GM23338 (cell line): ENCODE measurements at regions not wholly inside any gene's neighbourhood (a gene's known extent, or its start where the extent isn't known, plus 50 kb on each side); places are given as distances from the start of the nearest gene placed in this dataset.

Experiments
- JUNB ChIP-seq: IDR thresholded peaks from one replicate; pipeline ENCODE4 v1.6.1; 2016; ENCODE audit warnings: antibody characterized with exemption; ENCODE audit not compliant: unreplicated experiment
- NANOG ChIP-seq: IDR thresholded peaks from 2 replicates; pipeline ENCODE4 v1.6.1; 2016; ENCODE audit warnings: antibody characterized with exemption, borderline replicate concordance
- STAT1 ChIP-seq: IDR thresholded peaks from one replicate; pipeline ENCODE4 v1.6.1; 2016; ENCODE audit warnings: antibody characterized with exemption; ENCODE audit not compliant: unreplicated experiment
- TF ChIP-seq, protein P1 (sequence below): fragments of 250-450 bp; sonication (Bioruptor Pico); IDR thresholded peaks from 2 replicates; pipeline ENCODE4 v1.5.0; 2020; ENCODE audit warnings: mild to moderate bottlenecking, moderate library complexity
- TF ChIP-seq, protein P2 (sequence below): IDR thresholded peaks from one replicate; pipeline ENCODE4 v1.6.1; 2018; ENCODE audit warnings: antibody characterized with exemption; ENCODE audit not compliant: unreplicated experiment
- TF ChIP-seq, protein P3 (sequence below): IDR thresholded peaks from 2 replicates; pipeline ENCODE4 v1.6.1; 2016; ENCODE audit warnings: antibody characterized with exemption

DNA sequence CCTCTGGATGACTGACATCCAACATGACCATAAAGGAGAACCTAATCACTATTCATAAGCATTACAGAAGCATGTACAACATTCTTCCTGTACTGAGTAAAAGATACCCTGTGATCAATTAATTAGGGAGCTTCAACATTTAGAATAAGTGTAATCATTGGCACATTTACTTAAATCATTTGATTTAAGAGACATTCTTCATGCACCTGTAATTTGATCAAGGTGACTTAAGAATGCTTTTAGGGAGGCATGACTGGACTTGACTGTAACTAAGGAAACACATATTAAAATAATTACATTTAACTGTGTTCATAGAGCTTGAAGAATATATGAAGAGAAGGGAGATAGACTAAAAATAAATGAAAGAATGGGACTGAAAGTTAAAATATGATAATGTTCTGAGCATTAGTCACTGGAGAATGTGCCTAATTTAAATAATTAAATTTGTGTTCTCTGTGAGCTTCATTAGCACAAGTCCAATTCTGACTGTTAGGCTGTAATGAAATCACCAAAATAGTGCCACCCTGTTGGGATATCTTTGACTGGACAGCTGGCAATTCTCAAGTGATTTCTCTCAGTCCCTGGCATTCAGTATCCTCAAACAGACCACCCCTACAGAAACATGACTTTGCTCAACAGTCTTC lies 295.5 kb upstream of the ADGRB3 start (continued):
- TF ChIP-seq, protein P1, sequence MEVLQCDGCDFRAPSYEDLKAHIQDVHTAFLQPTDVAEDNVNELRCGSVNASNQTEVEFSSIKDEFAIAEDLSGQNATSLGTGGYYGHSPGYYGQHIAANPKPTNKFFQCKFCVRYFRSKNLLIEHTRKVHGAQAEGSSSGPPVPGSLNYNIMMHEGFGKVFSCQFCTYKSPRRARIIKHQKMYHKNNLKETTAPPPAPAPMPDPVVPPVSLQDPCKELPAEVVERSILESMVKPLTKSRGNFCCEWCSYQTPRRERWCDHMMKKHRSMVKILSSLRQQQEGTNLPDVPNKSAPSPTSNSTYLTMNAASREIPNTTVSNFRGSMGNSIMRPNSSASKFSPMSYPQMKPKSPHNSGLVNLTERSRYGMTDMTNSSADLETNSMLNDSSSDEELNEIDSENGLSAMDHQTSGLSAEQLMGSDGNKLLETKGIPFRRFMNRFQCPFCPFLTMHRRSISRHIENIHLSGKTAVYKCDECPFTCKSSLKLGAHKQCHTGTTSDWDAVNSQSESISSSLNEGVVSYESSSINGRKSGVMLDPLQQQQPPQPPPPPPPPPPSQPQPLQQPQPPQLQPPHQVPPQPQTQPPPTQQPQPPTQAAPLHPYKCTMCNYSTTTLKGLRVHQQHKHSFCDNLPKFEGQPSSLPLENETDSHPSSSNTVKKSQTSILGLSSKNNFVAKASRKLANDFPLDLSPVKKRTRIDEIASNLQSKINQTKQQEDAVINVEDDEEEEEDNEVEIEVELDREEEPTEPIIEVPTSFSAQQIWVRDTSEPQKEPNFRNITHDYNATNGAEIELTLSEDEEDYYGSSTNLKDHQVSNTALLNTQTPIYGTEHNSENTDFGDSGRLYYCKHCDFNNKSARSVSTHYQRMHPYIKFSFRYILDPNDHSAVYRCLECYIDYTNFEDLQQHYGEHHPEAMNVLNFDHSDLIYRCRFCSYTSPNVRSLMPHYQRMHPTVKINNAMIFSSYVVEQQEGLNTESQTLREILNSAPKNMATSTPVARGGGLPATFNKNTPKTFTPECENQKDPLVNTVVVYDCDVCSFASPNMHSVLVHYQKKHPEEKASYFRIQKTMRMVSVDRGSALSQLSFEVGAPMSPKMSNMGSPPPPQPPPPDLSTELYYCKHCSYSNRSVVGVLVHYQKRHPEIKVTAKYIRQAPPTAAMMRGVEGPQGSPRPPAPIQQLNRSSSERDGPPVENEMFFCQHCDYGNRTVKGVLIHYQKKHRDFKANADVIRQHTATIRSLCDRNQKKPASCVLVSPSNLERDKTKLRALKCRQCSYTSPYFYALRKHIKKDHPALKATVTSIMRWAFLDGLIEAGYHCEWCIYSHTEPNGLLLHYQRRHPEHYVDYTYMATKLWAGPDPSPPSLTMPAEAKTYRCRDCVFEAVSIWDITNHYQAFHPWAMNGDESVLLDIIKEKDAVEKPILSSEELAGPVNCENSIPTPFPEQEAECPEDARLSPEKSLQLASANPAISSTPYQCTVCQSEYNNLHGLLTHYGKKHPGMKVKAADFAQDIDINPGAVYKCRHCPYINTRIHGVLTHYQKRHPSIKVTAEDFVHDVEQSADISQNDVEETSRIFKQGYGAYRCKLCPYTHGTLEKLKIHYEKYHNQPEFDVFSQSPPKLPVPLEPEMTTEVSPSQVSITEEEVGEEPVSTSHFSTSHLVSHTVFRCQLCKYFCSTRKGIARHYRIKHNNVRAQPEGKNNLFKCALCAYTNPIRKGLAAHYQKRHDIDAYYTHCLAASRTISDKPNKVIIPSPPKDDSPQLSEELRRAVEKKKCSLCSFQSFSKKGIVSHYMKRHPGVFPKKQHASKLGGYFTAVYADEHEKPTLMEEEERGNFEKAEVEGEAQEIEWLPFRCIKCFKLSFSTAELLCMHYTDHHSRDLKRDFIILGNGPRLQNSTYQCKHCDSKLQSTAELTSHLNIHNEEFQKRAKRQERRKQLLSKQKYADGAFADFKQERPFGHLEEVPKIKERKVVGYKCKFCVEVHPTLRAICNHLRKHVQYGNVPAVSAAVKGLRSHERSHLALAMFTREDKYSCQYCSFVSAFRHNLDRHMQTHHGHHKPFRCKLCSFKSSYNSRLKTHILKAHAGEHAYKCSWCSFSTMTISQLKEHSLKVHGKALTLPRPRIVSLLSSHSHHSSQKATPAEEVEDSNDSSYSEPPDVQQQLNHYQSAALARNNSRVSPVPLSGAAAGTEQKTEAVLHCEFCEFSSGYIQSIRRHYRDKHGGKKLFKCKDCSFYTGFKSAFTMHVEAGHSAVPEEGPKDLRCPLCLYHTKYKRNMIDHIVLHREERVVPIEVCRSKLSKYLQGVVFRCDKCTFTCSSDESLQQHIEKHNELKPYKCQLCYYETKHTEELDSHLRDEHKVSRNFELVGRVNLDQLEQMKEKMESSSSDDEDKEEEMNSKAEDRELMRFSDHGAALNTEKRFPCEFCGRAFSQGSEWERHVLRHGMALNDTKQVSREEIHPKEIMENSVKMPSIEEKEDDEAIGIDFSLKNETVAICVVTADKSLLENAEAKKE (CRISPR knock-in tag), result no peak
- TF ChIP-seq, protein P2, sequence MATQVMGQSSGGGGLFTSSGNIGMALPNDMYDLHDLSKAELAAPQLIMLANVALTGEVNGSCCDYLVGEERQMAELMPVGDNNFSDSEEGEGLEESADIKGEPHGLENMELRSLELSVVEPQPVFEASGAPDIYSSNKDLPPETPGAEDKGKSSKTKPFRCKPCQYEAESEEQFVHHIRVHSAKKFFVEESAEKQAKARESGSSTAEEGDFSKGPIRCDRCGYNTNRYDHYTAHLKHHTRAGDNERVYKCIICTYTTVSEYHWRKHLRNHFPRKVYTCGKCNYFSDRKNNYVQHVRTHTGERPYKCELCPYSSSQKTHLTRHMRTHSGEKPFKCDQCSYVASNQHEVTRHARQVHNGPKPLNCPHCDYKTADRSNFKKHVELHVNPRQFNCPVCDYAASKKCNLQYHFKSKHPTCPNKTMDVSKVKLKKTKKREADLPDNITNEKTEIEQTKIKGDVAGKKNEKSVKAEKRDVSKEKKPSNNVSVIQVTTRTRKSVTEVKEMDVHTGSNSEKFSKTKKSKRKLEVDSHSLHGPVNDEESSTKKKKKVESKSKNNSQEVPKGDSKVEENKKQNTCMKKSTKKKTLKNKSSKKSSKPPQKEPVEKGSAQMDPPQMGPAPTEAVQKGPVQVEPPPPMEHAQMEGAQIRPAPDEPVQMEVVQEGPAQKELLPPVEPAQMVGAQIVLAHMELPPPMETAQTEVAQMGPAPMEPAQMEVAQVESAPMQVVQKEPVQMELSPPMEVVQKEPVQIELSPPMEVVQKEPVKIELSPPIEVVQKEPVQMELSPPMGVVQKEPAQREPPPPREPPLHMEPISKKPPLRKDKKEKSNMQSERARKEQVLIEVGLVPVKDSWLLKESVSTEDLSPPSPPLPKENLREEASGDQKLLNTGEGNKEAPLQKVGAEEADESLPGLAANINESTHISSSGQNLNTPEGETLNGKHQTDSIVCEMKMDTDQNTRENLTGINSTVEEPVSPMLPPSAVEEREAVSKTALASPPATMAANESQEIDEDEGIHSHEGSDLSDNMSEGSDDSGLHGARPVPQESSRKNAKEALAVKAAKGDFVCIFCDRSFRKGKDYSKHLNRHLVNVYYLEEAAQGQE, result no peak
- TF ChIP-seq JUNB (no peak), STAT1 (no peak), NANOG (no peak)
- TF ChIP-seq, protein P3, sequence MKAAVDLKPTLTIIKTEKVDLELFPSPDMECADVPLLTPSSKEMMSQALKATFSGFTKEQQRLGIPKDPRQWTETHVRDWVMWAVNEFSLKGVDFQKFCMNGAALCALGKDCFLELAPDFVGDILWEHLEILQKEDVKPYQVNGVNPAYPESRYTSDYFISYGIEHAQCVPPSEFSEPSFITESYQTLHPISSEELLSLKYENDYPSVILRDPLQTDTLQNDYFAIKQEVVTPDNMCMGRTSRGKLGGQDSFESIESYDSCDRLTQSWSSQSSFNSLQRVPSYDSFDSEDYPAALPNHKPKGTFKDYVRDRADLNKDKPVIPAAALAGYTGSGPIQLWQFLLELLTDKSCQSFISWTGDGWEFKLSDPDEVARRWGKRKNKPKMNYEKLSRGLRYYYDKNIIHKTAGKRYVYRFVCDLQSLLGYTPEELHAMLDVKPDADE, result no peak
